ENCODE measurements at regions not wholly inside any gene's neighbourhood (a gene's known extent, or its start where the extent isn't known, plus 50 kb on each side); places are given as distances from the start of the nearest gene placed in this dataset.

DNA sequence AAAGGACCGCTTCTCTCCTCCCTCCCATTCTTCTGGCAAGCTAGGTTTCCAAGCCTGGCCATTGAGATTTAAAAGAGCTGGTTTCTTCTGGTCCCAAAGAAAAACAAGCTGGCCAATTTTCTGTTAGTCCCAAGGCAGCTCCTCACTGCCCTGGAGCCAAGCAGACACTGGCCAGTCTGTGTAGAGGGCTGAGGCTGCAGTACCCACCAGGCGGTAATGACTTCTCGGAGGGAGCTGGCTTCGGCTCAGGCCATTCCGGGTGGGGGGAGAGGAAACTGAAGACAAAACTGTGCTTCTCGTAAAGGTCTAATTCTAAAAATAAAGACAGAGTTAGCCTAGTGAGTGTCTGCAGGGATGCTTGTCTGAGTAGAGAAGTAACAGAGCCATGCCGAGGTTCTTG is 78.5 kb upstream of the SMAD3 start:
- TF ChIP-seq, protein P1, sequence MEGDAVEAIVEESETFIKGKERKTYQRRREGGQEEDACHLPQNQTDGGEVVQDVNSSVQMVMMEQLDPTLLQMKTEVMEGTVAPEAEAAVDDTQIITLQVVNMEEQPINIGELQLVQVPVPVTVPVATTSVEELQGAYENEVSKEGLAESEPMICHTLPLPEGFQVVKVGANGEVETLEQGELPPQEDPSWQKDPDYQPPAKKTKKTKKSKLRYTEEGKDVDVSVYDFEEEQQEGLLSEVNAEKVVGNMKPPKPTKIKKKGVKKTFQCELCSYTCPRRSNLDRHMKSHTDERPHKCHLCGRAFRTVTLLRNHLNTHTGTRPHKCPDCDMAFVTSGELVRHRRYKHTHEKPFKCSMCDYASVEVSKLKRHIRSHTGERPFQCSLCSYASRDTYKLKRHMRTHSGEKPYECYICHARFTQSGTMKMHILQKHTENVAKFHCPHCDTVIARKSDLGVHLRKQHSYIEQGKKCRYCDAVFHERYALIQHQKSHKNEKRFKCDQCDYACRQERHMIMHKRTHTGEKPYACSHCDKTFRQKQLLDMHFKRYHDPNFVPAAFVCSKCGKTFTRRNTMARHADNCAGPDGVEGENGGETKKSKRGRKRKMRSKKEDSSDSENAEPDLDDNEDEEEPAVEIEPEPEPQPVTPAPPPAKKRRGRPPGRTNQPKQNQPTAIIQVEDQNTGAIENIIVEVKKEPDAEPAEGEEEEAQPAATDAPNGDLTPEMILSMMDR (IDR thresholded peaks at IDR 0.05 in 8 of 11, conservative IDR thresholded peaks at IDR 0.05 in 3 of 11): no peak
- TF ChIP-seq POLR2A (IDR thresholded peaks at IDR 0.05): no peak
- TF ChIP-seq POLR2AphosphoS5 (IDR thresholded peaks at IDR 0.05): no peak

Measured in spleen (tissue), 7 donors.